ENCODE measurements at regions not wholly inside any gene's neighbourhood (a gene's known extent, or its start where the extent isn't known, plus 50 kb on each side); places are given as distances from the start of the nearest gene placed in this dataset.

DNA sequence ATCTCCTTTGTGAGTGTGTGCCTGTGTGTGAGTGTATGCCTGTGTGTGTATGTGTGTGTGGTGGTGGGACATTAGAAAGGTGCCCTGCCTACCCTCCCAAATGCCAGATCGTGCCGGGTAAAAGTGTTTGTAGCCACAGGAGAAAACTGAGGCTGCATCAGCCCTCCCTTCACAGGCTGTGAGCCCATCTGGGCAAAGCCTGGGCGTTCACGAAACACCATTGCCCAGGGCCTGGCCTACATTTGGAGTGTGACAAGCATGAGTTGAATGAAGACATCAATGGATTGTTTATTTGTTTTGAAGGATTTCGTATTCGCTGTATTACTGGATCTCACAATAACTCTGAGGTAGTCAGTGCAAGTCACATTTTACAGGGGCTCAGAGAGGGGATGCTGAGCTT lies 270.8 kb downstream of the NSG2 start:
- no peak for TF ChIP-seq POLR2AphosphoS5 (IDR thresholded peaks at IDR 0.05)
- TF ChIP-seq, protein P1, sequence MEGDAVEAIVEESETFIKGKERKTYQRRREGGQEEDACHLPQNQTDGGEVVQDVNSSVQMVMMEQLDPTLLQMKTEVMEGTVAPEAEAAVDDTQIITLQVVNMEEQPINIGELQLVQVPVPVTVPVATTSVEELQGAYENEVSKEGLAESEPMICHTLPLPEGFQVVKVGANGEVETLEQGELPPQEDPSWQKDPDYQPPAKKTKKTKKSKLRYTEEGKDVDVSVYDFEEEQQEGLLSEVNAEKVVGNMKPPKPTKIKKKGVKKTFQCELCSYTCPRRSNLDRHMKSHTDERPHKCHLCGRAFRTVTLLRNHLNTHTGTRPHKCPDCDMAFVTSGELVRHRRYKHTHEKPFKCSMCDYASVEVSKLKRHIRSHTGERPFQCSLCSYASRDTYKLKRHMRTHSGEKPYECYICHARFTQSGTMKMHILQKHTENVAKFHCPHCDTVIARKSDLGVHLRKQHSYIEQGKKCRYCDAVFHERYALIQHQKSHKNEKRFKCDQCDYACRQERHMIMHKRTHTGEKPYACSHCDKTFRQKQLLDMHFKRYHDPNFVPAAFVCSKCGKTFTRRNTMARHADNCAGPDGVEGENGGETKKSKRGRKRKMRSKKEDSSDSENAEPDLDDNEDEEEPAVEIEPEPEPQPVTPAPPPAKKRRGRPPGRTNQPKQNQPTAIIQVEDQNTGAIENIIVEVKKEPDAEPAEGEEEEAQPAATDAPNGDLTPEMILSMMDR (IDR thresholded peaks at IDR 0.05): no peak

Measured in suprapubic skin (tissue), 3 donors.